HEK293T (cell line): ENCODE measurements at regions not wholly inside any gene's neighbourhood (a gene's known extent, or its start where the extent isn't known, plus 50 kb on each side); places are given as distances from the start of the nearest gene placed in this dataset.

Source experiments
- ARNT ChIP-seq: fragments of 450-650 bp; IDR thresholded peaks from 2 replicates; pipeline ENCODE4 v1.6.1; 2017; ENCODE audit warnings: mild to moderate bottlenecking
- BHLHE40 ChIP-seq: fragments of 450-650 bp; IDR thresholded peaks from 2 replicates; pipeline ENCODE4 v1.6.1; 2016; ENCODE audit warnings: mild to moderate bottlenecking, moderate library complexity, borderline replicate concordance
- FOXK2 ChIP-seq: fragments of 450-650 bp; IDR thresholded peaks from 2 replicates; pipeline ENCODE4 v1.6.1; 2016; ENCODE audit warnings: mild to moderate bottlenecking
- FOXM1 ChIP-seq: fragments of 450-650 bp; IDR thresholded peaks from 2 replicates; pipeline ENCODE4 v1.6.1; 2017; ENCODE audit warnings: mild to moderate bottlenecking, borderline replicate concordance
- HDGF ChIP-seq: fragments of 450-650 bp; IDR thresholded peaks from 2 replicates; pipeline ENCODE4 v1.6.1; 2017; ENCODE audit warnings: antibody characterized with exemption, borderline replicate concordance
- SUZ12 ChIP-seq: fragments of 450-650 bp; IDR thresholded peaks from 2 replicates; pipeline ENCODE4 v1.6.1; 2016; ENCODE audit warnings: mild to moderate bottlenecking
- ZNF384 ChIP-seq: fragments of 450-650 bp; IDR thresholded peaks from 2 replicates; pipeline ENCODE4 v1.6.1; 2016

GRCh38 chr20:58147628-58148370, 80.7 kb downstream of the ANKRD60 start:
- TF ChIP-seq ARNT (no peak), SUZ12 (no peak), ZNF384 (no peak), HDGF (no peak), BHLHE40 (no peak), FOXK2 (no peak), FOXM1 (no peak)
